Stimulated activated CD8-positive, alpha-beta memory T cell treated with anti-CD3 and anti-CD28 coated beads, Interleukin-12 subunit alpha, Interleukin-12 subunit beta, amount 100 ng/mL, for 24 hours (primary cell): ENCODE measurements at regions not wholly inside any gene's neighbourhood (a gene's known extent, or its start where the extent isn't known, plus 50 kb on each side); places are given as distances from the start of the nearest gene placed in this dataset.

Experiments
- DNase-seq: peaks from one replicate; pipeline ENCODE4 v3.0.0-alpha.2; 2020; ENCODE audit errors: extremely low read depth

GRCh38 chr2:64704161-64704560 lies 50.4 kb upstream of the SERTAD2 start:
- no peak for DNase-seq

- DNase-seq, result no peak
Observed at GRCh38 chr2:64704996-64705395, 51.3 kb upstream of the SERTAD2 start.

DNA sequence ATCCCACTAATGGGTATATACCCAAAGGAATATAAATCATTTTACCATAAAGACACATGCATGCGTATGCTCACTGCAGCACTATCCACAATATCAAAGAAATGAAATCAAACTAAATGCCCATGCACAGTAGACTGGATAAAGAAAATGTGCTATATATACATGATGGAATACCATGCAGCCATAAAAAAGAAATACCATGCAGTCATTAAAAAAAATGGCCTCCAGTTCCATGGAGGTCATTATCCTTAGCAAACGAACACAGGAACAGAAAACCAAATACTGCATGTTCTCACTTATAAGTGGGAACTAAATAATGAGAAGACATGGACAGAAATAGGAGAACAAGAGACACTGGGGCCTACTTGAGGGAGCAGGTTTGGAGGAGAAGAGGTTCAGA lies 53.6 kb upstream of the SERTAD2 start:
- no peak for DNase-seq

DNA sequence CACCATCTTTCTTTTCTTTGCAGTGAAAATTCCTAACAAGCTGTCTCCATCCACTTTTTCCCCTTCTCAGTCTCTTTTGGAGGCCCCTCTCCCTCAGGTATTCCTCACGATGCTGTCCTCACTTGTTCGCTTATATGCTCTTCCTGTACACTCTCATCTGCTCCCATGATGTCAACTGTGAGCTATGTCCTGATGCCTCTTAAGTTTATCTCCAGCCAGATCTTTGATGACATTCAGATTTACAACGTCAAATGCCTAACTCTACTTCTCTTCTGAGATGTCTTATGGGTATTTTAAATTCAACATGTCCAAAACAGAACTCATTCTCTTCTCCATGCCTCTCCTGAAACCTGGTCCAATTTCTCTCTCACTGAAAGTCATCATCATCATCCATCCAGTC lies 55.1 kb upstream of the SERTAD2 start:
- no peak for DNase-seq

DNA sequence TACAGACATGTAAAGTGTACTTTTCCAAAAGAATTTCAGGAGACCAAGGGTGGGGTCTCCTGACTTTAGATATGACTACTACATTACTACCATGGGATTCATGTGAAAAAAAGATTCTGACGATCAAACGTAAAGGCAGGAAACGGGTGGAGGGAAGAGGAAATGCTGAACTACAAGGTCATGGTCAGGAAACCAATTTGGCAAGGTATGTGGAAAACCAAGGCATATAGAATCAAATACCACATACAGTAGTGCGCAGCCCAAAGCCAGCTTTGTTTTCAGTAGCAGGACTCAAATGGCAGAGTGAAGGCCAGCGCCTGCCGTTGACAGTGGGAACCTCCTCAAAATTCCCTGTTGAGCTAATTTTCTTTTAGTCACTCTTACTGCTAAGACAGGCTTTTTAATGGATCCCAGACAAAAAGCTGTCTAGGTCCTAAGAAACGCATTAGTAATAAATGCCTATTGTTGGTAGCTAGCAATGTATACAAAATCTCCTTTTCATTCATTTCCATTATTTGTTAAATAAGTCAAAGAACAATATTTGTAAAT lies 57.6 kb upstream of the SERTAD2 start:
- no peak for DNase-seq

- DNase-seq, result no peak
Observed at GRCh38 chr2:64713686-64714085, 60.0 kb upstream of the SERTAD2 start.

- no peak for DNase-seq
Observed at GRCh38 chr2:64716569-64716968, 62.9 kb upstream of the SERTAD2 start.

GRCh38 chr2:64718250-64718885 lies 64.7 kb upstream of the SERTAD2 start:
- DNase-seq, result no peak

DNA sequence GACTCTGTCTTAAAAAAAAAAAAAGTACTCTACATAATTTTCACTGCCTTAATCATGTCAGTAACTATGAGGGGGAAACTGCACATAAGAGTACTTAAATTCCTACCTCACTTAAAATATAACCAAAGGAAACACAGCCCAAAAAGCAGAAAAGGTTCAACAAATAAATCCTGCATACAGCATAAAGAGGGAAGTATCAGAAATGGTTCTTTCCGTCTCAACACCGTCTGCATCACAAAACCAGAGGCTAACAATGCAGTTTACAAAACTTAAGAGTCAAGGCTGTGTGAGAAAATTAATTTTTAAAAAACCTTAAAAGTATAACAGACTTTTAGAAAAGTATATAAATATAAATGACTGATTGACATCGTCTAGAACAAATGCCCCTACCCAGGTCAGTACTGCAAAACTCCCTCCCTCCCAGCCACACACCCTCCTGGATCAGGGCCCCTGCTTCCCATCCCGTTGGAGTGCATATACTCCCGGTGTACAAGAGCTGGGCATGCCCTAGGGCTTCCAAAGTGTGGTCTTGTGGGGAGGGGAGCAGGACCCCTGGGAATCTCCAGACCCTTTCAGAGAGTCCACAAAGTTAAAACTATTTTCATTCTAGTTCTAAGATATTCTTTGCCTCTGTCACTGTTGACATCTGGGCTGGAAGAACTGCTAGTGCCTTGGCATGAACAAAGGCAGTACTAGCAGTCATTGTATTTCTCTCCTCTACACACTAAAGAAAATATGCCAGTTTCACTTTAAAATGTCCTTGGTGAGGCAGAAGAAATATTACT lies 67.0 kb upstream of the SERTAD2 start:
- DNase-seq, result no peak

DNA sequence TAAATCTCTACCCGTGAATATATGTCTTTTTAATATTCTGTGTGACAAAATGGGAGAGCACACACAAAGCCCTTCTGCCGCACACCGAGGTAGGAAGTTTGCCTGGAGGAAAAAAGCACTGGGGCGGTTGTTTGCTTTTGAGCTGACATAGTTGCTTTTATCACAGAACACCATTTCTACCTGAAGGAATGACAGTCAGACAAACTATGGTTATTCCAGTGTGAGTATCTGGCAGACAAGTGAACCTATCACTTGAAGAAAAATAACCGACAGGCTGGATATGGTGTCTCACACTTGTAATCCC lies 67.6 kb upstream of the SERTAD2 start:
- no peak for DNase-seq

- DNase-seq, result no peak
Observed at GRCh38 chr2:64722291-64723044, 68.8 kb upstream of the SERTAD2 start.

DNA sequence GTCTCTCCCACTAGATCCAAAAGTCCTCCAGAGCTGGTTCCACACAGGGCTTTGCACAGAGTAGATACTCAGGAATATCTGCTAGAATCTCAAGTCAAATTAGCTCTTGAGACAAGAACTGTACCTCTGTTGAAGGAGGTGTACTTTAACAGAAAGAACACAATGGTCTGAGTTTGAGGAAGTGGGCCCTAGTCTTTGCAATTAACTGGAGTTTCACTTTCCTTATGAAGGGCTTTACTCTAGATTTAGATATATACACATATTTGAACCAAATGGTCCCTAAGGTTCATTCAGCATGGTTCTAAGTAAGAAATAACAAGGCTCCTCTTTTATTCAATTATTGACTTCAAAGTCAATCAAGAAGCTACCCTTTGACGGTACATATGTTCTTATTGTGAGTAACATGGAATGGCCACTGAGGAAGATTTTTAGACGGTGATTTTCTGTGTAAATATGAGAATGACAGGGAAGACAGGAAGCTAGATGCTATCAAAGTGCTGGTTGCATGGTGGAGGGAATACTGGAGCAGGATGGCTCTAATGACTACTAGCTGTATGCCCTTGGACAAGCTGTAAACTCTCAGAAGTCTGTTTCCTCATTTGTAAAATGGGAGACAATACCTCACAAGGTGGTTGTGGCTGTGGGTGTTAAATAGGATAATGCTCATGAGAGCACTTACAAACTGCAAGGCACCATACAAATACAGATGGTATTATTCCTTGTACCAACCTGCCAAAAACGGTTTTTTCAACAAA lies 73.5 kb upstream of the SERTAD2 start:
- no peak for DNase-seq

DNA sequence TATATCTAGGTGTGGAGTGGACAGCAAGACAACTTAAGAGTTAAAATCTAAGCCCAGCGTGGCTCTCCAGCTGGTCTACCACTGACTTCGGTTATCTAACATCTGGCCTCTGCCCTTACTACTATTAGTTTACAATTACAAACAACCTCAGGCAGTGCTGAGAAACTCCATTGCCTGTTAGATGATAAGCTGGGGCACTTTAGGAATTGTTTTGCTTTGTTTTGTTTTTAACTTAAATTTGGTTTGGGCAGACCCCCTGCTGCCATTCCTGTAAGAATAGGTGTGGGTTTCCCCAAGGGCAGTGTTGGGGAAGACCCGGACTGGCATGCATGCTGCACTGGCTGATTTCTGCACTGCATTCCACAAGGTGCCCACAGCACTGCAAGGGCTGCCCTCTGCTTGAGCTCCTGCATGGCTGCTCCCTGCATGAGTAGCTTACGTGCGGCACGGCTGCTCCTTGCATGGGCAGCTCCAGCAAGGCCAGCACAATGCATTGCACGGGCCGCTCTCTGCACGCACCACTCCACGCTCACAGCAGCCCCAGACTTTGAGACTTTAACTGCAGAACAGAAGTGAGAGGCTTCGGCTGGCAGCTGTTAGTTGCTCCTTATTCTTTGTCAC lies 74.2 kb upstream of the SERTAD2 start:
- no peak for DNase-seq

DNA sequence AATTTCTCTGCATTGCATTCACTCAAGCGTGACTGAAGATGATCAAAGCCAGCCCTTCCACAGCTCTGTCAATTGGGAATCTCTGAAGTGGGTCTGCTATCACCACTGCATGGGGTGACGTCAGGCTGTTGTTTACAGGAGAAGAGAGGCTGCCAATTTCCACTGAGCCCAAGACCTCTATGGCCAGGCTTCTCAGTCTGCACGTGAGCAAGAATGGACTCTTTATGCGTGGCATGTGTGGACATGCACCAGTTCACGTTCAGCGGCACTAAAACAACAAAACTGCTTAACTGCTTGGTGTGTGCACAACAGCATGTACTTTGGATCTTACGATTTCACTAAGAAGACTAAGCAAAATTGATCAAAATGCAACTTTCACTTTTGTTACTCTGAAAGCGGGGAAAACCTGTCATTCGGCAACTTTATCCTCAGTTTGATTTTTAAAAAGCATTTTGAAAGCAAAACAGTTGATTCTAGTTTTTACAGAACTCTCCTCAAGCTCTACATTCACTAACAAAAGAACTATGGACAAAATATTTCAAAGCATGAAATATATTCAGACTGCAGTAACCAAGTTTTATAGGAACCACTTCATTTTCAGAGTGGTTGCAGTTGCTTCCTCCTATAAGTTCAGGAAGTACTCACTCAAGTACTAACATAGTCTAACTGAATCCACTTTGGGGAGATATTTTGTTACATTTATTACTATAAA lies 77.0 kb upstream of the SERTAD2 start:
- DNase-seq, result no peak

DNA sequence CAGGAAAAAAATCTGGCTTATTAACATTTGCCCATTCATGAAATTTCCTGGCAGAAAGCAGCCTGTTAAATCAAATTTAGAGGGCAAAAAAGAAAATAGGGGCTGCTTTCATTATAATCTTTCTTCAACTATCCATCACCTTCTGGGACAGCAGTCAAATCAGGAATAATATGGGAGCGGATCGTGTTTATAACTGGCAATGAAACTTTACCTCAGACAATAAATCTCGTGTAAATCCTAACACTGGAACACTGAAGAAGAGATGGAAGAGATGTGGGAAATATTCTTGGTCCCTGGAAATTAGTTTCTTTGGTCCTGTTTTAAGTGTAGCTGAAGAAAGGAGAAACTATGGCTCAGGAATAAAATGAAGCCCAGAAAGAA lies 77.5 kb upstream of the SERTAD2 start:
- DNase-seq, result no peak

GRCh38 chr2:64731746-64732145 lies 78.0 kb upstream of the SERTAD2 start:
- no peak for DNase-seq

DNA sequence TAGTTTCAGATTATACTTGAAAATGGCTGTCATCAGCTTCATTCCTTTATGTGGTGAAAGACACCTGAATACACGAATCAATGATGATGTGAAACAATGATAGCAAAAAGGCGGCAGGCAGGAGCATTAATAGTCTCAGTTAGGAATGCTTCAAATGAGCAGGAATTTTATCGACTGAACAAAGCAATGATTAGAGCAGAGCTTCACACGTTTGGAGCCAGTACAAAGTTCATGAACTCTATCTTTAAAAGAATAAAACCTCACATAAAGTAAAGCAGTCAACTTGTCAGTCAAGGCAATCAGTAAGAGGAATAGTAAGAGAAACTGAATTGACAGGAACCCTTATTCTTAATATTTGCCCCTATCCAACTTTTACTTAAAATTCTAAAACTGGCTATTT lies 78.4 kb upstream of the SERTAD2 start:
- no peak for DNase-seq

DNA sequence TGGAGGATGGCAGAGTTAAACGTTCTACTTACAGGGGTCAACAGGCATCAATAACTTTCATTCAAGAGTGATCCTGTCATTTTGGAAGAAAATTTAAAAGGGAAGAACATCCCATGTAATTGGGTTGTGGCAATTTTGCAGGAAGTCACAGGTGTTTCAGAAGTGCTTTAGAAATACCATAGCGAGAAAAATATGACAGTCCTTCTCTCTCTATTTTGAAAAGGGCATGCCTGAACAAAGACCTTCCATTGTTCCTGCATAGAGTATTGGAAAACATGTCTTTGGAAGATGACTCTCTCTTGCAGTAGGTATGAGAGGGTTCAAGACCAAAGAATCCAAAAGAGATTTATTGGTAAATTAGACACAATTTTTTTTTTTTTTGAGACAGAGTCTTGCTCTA lies 81.8 kb upstream of the SERTAD2 start:
- no peak for DNase-seq

DNA sequence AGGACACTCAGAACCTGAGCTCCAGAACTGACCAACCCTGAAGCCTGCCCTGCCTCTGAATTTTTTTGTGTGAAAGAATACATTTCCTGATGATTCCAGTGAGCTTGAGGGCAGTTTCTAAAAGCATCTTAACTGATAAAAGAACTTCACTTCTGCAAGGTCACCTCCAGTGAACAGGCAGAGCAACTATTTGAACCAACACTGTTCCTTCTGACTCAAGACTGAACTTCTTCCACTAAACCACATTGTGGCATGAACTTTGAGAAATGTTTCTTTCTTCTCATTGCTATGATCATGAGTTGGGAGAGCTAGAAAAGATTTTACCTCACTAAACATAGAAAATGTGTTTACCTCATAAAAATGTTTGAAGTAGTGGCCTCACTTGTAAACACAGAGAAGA lies 83.8 kb upstream of the SERTAD2 start:
- DNase-seq, result no peak

- DNase-seq, result no peak
Observed at GRCh38 chr2:64738026-64738425, 84.3 kb upstream of the SERTAD2 start.

DNA sequence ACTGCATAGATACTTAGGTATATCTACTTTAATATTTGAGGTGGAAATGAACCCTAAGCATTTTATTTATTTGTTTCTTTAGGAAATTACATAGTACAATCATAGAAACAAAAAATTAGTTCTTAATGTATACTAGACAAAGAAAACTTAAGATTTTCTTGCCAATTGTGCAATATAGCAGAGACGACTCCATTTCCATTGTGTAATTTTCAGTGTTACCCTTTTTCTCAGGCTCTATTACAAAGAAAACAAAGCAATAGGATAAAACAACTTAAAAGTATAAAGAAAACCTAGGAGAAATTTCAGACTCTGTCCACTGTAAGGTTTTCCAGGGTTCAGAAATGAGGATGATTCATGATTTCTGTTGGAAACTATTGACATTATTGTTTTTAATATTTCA lies 89.0 kb upstream of the SERTAD2 start:
- no peak for DNase-seq
